ENCODE measurements at regions not wholly inside any gene's neighbourhood (a gene's known extent, or its start where the extent isn't known, plus 50 kb on each side); places are given as distances from the start of the nearest gene placed in this dataset.
A peak's percentile ranks its signal among the peaks of the same experiment; 100 is the strongest.

GRCh38 chr6:95357380-95358020 lies 219.8 kb upstream of the MANEA start:
- no peak for DNase-seq (ENCODE audit: low read depth, low spot score)

- DNase-seq (ENCODE audit: low read depth, low spot score), result peak; percentile 16
Observed at GRCh38 chr6:95364016-95364604, 213.2 kb upstream of the MANEA start.

GRCh38 chr6:95365454-95365853 lies 211.9 kb upstream of the MANEA start:
- no peak for DNase-seq (ENCODE audit: low read depth, low spot score)

- no peak for DNase-seq (ENCODE audit: low read depth, low spot score)
Observed at GRCh38 chr6:95366414-95366813, 210.9 kb upstream of the MANEA start.

GRCh38 chr6:95383878-95384277 lies 193.5 kb upstream of the MANEA start:
- DNase-seq (ENCODE audit: low read depth, low spot score), result no peak

GRCh38 chr6:95384988-95385387 lies 192.3 kb upstream of the MANEA start:
- no peak for DNase-seq (ENCODE audit: low read depth, low spot score)

GRCh38 chr6:95387845-95388244 lies 189.5 kb upstream of the MANEA start:
- DNase-seq (ENCODE audit: low read depth, low spot score), result no peak

GRCh38 chr6:95404777-95405176 lies 172.6 kb upstream of the MANEA start:
- DNase-seq (ENCODE audit: low read depth, low spot score), result no peak

- peak; percentile 13 for DNase-seq (ENCODE audit: low read depth, low spot score)
Observed at GRCh38 chr6:95408111-95408510, 169.2 kb upstream of the MANEA start.

GRCh38 chr6:95410168-95410567 lies 167.2 kb upstream of the MANEA start:
- DNase-seq (ENCODE audit: low read depth, low spot score), result no peak

GRCh38 chr6:95413789-95414188 lies 163.5 kb upstream of the MANEA start:
- no peak for DNase-seq (ENCODE audit: low read depth, low spot score)

- no peak for DNase-seq (ENCODE audit: low read depth, low spot score)
Observed at GRCh38 chr6:95417856-95418255, 159.5 kb upstream of the MANEA start.

GRCh38 chr6:95420792-95421191 lies 156.5 kb upstream of the MANEA start:
- no peak for DNase-seq (ENCODE audit: low read depth, low spot score)

GRCh38 chr6:95423331-95423730 lies 154.0 kb upstream of the MANEA start:
- no peak for DNase-seq (ENCODE audit: low read depth, low spot score)

- DNase-seq (ENCODE audit: low read depth, low spot score), result peak; percentile 49
Observed at GRCh38 chr6:95431637-95432228, 145.6 kb upstream of the MANEA start.

GRCh38 chr6:95439741-95440140 lies 137.6 kb upstream of the MANEA start:
- DNase-seq (ENCODE audit: low read depth, low spot score), result no peak

GRCh38 chr6:95448208-95448607 lies 129.1 kb upstream of the MANEA start:
- DNase-seq (ENCODE audit: low read depth, low spot score), result no peak

- DNase-seq (ENCODE audit: low read depth, low spot score), result no peak
Observed at GRCh38 chr6:95469511-95469910, 107.8 kb upstream of the MANEA start.

- no peak for DNase-seq (ENCODE audit: low read depth, low spot score)
Observed at GRCh38 chr6:95478941-95479340, 98.4 kb upstream of the MANEA start.

GRCh38 chr6:95487817-95488216 lies 89.5 kb upstream of the MANEA start:
- DNase-seq (ENCODE audit: low read depth, low spot score), result no peak

GRCh38 chr6:95489185-95489863 lies 88.0 kb upstream of the MANEA start:
- no peak for DNase-seq (ENCODE audit: low read depth, low spot score)

GRCh38 chr6:95496769-95497426 lies 80.4 kb upstream of the MANEA start:
- no peak for DNase-seq (ENCODE audit: low read depth, low spot score)
